Vagina (tissue), 2 donors: ENCODE measurements at regions not wholly inside any gene's neighbourhood (a gene's known extent, or its start where the extent isn't known, plus 50 kb on each side); places are given as distances from the start of the nearest gene placed in this dataset.

Experiments used
- DNase-seq, 2 donors: peaks; one replicate each; pipeline ENCODE4 v3.0.0-alpha.2; 2017; ENCODE audit errors: extremely low spot score in 2 of 2
- H3K27ac ChIP-seq: fragments of 200-600 bp; sonication (generic); one replicate; pipeline ENCODE4 v1.5.1; 2019
- H3K27me3 ChIP-seq: fragments of 200-600 bp; sonication (generic); one replicate; pipeline ENCODE4 v1.5.1; 2019
- H3K36me3 ChIP-seq, 2 donors: fragments of 200-600 bp; sonication (generic); one replicate each; pipeline ENCODE4 v1.5.1; 2017 to 2019
- H3K4me1 ChIP-seq: fragments of 200-600 bp; sonication (generic); one replicate; pipeline ENCODE4 v1.5.1; 2019
- H3K4me3 ChIP-seq, 2 donors: fragments of 200-600 bp; sonication (generic); 1 replicate in 1 of 2; 2 replicates in 1 of 2; pipeline ENCODE4 v1.5.1; 2016 to 2019
- H3K9me3 ChIP-seq: fragments of 200-600 bp; sonication (generic); one replicate; pipeline ENCODE4 v1.5.1; 2019
- CTCF ChIP-seq, 3 experiments: fragments of 450-650 bp in 2 of 3; fragments of 200-600 bp in 1 of 3; sonication (generic) in 1 of 3; IDR thresholded peaks; one replicate each; pipeline ENCODE4 v1.5.1; 2017 to 2019; ENCODE audit warnings: antibody characterized with exemption in 3 of 3, mild to moderate bottlenecking in 2 of 3, moderate library complexity in 2 of 3
- POLR2A ChIP-seq, 2 donors: fragments of 450-650 bp; IDR thresholded peaks; one replicate each; pipeline ENCODE4 v1.6.1; 2017; ENCODE audit warnings: antibody characterized with exemption in 2 of 2, mild to moderate bottlenecking in 2 of 2, moderate library complexity in 2 of 2
- POLR2AphosphoS5 ChIP-seq, 2 donors: sonication (generic); formaldehyde crosslinking; IDR thresholded peaks; one replicate each; pipeline ENCODE4 v1.9.0; 2017; ENCODE audit warnings: antibody characterized with exemption in 2 of 2, mild to moderate bottlenecking in 2 of 2, low read depth in 1 of 2; ENCODE audit not compliant: insufficient read depth in 1 of 2
- intact Hi-C: fragments of 100-400 bp; cut with DNase I; formaldehyde crosslinking; loops from one replicate; pipeline ENCODE4 v1.15.1; 2023

DNA sequence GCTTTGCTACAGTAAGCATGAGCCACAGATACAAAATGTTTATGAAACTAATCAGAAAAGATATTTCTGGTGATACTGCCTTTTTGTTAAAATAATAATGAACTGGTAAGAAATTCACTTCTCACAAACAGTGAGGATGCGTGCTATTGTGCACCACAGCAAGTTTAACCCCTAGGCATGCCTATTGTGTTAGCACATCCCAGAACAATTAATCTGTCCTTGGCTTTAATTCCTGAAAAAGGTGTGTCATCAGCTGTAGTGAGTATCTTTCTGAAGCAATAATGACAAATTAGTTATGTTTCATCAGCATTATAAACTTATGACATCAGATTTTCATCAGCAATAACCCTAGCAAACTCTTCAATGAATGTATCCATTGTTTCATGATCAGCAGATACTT is 1307.2 kb downstream of the EFNA5 start:
- Histone ChIP-seq H3K27ac (no peak overlapping the region), H3K4me3 (no peak overlapping the region), H3K9me3 (no peaks in the 10 kb centered on the region), H3K27me3 (no peaks in the 10 kb centered on the region), H3K4me1 (no peaks in the 10 kb centered on the region), H3K36me3 (no peaks in the 10 kb centered on the region)
- no peak for DNase-seq
- intact Hi-C loops = no loop called here
- TF ChIP-seq POLR2AphosphoS5 (IDR thresholded peaks at IDR 0.05; ENCODE audit: insufficient read depth in 1 of 2, low read depth in 1 of 2) (no peak), CTCF (IDR thresholded peaks at IDR 0.05) (no peak), POLR2A (IDR thresholded peaks at IDR 0.05) (no peak)

- Histone ChIP-seq H3K27me3 (no peaks in the 10 kb centered on the region), H3K4me1 (no peaks in the 10 kb centered on the region), H3K9me3 (no peaks in the 10 kb centered on the region), H3K27ac (no peak overlapping the region), H3K4me3 (no peak overlapping the region), H3K36me3 (no peaks in the 10 kb centered on the region)
- DNase-seq = no peak
- intact Hi-C loops = no loop called here
- no peak for TF ChIP-seq CTCF (IDR thresholded peaks at IDR 0.05)
- TF ChIP-seq POLR2A (IDR thresholded peaks at IDR 0.05) = no peak
- no peak for TF ChIP-seq POLR2AphosphoS5 (IDR thresholded peaks at IDR 0.05; ENCODE audit: insufficient read depth in 1 of 2, low read depth in 1 of 2)
These were observed 1308.8 kb downstream of the EFNA5 start for GRCh38 chr5:106361905-106362304.

GRCh38 chr5:106331415-106331814 is 1339.3 kb downstream of the EFNA5 start:
- no peak for DNase-seq
- no peak overlapping the region for H3K4me3 ChIP-seq
- no peaks in the 10 kb centered on the region for H3K4me1 ChIP-seq
- H3K27ac ChIP-seq = no peak overlapping the region
- TF ChIP-seq CTCF (IDR thresholded peaks at IDR 0.05) (no peak), POLR2AphosphoS5 (IDR thresholded peaks at IDR 0.05; ENCODE audit: insufficient read depth in 1 of 2, low read depth in 1 of 2) (no peak), POLR2A (IDR thresholded peaks at IDR 0.05) (no peak)
- intact Hi-C loops = no loop called here
- no peaks in the 10 kb centered on the region for H3K27me3 ChIP-seq
- no peaks in the 10 kb centered on the region for H3K9me3 ChIP-seq
- H3K36me3 ChIP-seq = no peaks in the 10 kb centered on the region

- intact Hi-C loops = no loop called here
- H3K4me3 ChIP-seq = no peak overlapping the region
These were observed 1346.4 kb downstream of the EFNA5 start for GRCh38 chr5:106324356-106324755.

GRCh38 chr5:106321242-106321641 is 1349.5 kb downstream of the EFNA5 start:
- TF ChIP-seq POLR2A (IDR thresholded peaks at IDR 0.05) = no peak
- TF ChIP-seq POLR2AphosphoS5 (IDR thresholded peaks at IDR 0.05; ENCODE audit: insufficient read depth in 1 of 2, low read depth in 1 of 2) = no peak
- no peak for TF ChIP-seq CTCF (IDR thresholded peaks at IDR 0.05)
- Histone ChIP-seq H3K27me3 (no peaks in the 10 kb centered on the region), H3K27ac (no peak overlapping the region), H3K9me3 (no peaks in the 10 kb centered on the region), H3K36me3 (no peaks in the 10 kb centered on the region), H3K4me1 (no peaks in the 10 kb centered on the region), H3K4me3 (no peak overlapping the region)
- intact Hi-C loops = no loop called here
- DNase-seq = no peak

More at GRCh38 chr5:106324356-106324755, 1346.4 kb downstream of the EFNA5 start:
- TF ChIP-seq CTCF (IDR thresholded peaks at IDR 0.05) (no peak), POLR2AphosphoS5 (IDR thresholded peaks at IDR 0.05; ENCODE audit: insufficient read depth in 1 of 2, low read depth in 1 of 2) (no peak), POLR2A (IDR thresholded peaks at IDR 0.05) (no peak)
- H3K36me3 ChIP-seq = no peaks in the 10 kb centered on the region
- no peaks in the 10 kb centered on the region for H3K9me3 ChIP-seq
- H3K27ac ChIP-seq = no peak overlapping the region
- DNase-seq = no peak
- H3K4me1 ChIP-seq = no peaks in the 10 kb centered on the region
- no peaks in the 10 kb centered on the region for H3K27me3 ChIP-seq
